ENCODE measurements at regions not wholly inside any gene's neighbourhood (a gene's known extent, or its start where the extent isn't known, plus 50 kb on each side); places are given as distances from the start of the nearest gene placed in this dataset.

GRCh38 chr2:104685591-104685990 is 168.3 kb upstream of the POU3F3 start:
- WGBS, 5 donors = 71 to 84% (median 81%) methylated on average over 4 of the region's 4 CpGs
- intact Hi-C loops (cut with DNase I; ENCODE audit: low total_unique reads) = no loop called here
- no peaks in the 10 kb centered on the region for H3K4me1 ChIP-seq
- no peak overlapping the region for H3K27ac ChIP-seq
- H3K9me3 ChIP-seq = no peaks in the 10 kb centered on the region
- H3K36me3 ChIP-seq = no peaks in the 10 kb centered on the region
- H3K27me3 ChIP-seq (replicated peaks in 1 of 7) = no peaks in the 10 kb centered on the region
- TF ChIP-seq POLR2AphosphoS5 (IDR thresholded peaks at IDR 0.05) (no peak), CTCF (IDR thresholded peaks at IDR 0.05 in 8 of 11, conservative IDR thresholded peaks at IDR 0.05 in 3 of 11) (no peak), POLR2A (IDR thresholded peaks at IDR 0.05) (no peak)
- DNase-seq = no peak
- H3K4me3 ChIP-seq = no peak overlapping the region

GRCh38 chr2:104687147-104687546 is 166.8 kb upstream of the POU3F3 start:
- Histone ChIP-seq H3K27ac (no peak overlapping the region), H3K9me3 (no peaks in the 10 kb centered on the region), H3K4me3 (no peak overlapping the region), H3K27me3 (replicated peaks in 1 of 7) (no peaks in the 10 kb centered on the region), H3K4me1 (no peaks in the 10 kb centered on the region), H3K36me3 (no peaks in the 10 kb centered on the region)
- TF ChIP-seq CTCF (IDR thresholded peaks at IDR 0.05 in 8 of 11, conservative IDR thresholded peaks at IDR 0.05 in 3 of 11) (no peak), POLR2A (IDR thresholded peaks at IDR 0.05) (no peak), POLR2AphosphoS5 (IDR thresholded peaks at IDR 0.05) (no peak)
- intact Hi-C loops (cut with DNase I; ENCODE audit: low total_unique reads) = no loop called here
- WGBS, 5 donors = 81 to 89% (median 85%) methylated on average over 8 to 9 of the region's 9 CpGs
- peak; percentile 57 for DNase-seq

GRCh38 chr2:104690255-104690984 is 163.5 kb upstream of the POU3F3 start:
- H3K9me3 ChIP-seq = no peaks in the 10 kb centered on the region
- intact Hi-C loops (cut with DNase I; ENCODE audit: low total_unique reads) = no loop called here
- H3K27me3 ChIP-seq (replicated peaks in 1 of 7) = no peaks in the 10 kb centered on the region
- WGBS, 5 donors = 47 to 60% (median 51%) methylated on average over 7 of the region's 7 CpGs
- H3K4me3 ChIP-seq = no peak overlapping the region
- H3K4me1 ChIP-seq = no peaks in the 10 kb centered on the region
- H3K27ac ChIP-seq = no peak overlapping the region
- TF ChIP-seq POLR2AphosphoS5 (IDR thresholded peaks at IDR 0.05) (no peak), POLR2A (IDR thresholded peaks at IDR 0.05) (no peak), CTCF (IDR thresholded peaks at IDR 0.05 in 8 of 11, conservative IDR thresholded peaks at IDR 0.05 in 3 of 11) (no peak)
- DNase-seq = no peak
- no peaks in the 10 kb centered on the region for H3K36me3 ChIP-seq

- H3K9me3 ChIP-seq = no peaks in the 10 kb centered on the region
- DNase-seq = no peak
- TF ChIP-seq CTCF (IDR thresholded peaks at IDR 0.05 in 8 of 11, conservative IDR thresholded peaks at IDR 0.05 in 3 of 11) = no peak
- TF ChIP-seq POLR2A (IDR thresholded peaks at IDR 0.05) = no peak
- no peak for TF ChIP-seq POLR2AphosphoS5 (IDR thresholded peaks at IDR 0.05)
- H3K36me3 ChIP-seq = no peaks in the 10 kb centered on the region
- H3K4me3 ChIP-seq = no peak overlapping the region
- 71 to 94% (median 81%) methylated on average over 5 of the region's 5 CpGs for WGBS, 5 donors
- H3K27ac ChIP-seq = no peak overlapping the region
- intact Hi-C loops (cut with DNase I; ENCODE audit: low total_unique reads) = no loop called here
- no peaks in the 10 kb centered on the region for H3K27me3 ChIP-seq (replicated peaks in 1 of 7)
- no peaks in the 10 kb centered on the region for H3K4me1 ChIP-seq
Measured at GRCh38 chr2:104698276-104698675, 155.6 kb upstream of the POU3F3 start.

Measured in spleen (tissue), 11 donors.